ENCODE measurements at regions not wholly inside any gene's neighbourhood (a gene's known extent, or its start where the extent isn't known, plus 50 kb on each side); places are given as distances from the start of the nearest gene placed in this dataset.

GRCh38 chr16:55948230-55948629, 73.1 kb upstream of the CES5A start:
- Histone ChIP-seq H3K4me1 (ENCODE audit: low read depth) (no peaks in the 10 kb centered on the region), H3K36me3 (ENCODE audit: low read depth) (no peaks in the 10 kb centered on the region), H3K9me3 (no peaks in the 10 kb centered on the region), H3K4me3 (no peak overlapping the region)
- intact Hi-C loops (cut with DNase I, micrococcal nuclease), result loop anchor here in 1 of 2 donors (5.0 kb wide), 1 partner anchor 369 kb away; no protein-coding TSS in a partner anchor
- ATAC-seq (no peak), DNase-seq (no peak)
- no peak for TF ChIP-seq CTCF (IDR thresholded peaks at IDR 0.05)

DNA sequence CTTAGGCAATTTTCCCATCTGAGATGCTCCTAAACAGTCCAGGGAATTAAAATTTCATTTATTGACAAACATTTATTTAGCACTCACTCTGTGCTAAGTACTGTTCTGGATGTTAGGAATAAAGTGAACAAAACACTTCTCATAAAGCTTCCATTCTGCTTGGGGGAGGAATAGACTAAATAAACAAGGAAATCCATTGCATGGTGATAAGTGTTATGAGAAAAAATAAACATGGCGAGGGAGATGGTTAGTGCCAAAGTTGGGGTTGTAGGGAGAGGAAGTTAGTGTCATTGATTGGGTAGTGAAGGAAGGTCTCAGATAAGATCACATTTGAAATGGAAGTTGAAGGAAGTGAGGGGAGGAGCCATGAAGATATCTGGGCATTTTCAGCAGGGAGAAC, 72.2 kb upstream of the CES5A start:
- Histone ChIP-seq H3K9me3 (no peaks in the 10 kb centered on the region), H3K4me1 (ENCODE audit: low read depth) (no peaks in the 10 kb centered on the region), H3K4me3 (no peak overlapping the region), H3K36me3 (ENCODE audit: low read depth) (no peaks in the 10 kb centered on the region)
- no peak for ATAC-seq
- DNase-seq, result no peak
- intact Hi-C loops (cut with DNase I, micrococcal nuclease), result loop anchor here in 1 of 2 donors (5.0 kb wide), 1 partner anchor 370 kb away; no protein-coding TSS in a partner anchor
- no peak for TF ChIP-seq CTCF (IDR thresholded peaks at IDR 0.05)

- intact Hi-C loops (cut with DNase I, micrococcal nuclease), result loop anchor here in 1 of 2 donors (5.0 kb wide), 1 partner anchor 373 kb away; no protein-coding TSS in a partner anchor
- H3K36me3 ChIP-seq (ENCODE audit: low read depth), result no peaks in the 10 kb centered on the region
- peak in 2 of 3 donors; percentile 57 to 71 for DNase-seq
- H3K4me3 ChIP-seq, result no peak overlapping the region
- H3K9me3 ChIP-seq, result no peaks in the 10 kb centered on the region
- ATAC-seq, result peak; percentile 66
- no peaks in the 10 kb centered on the region for H3K4me1 ChIP-seq (ENCODE audit: low read depth)
- TF ChIP-seq CTCF (IDR thresholded peaks at IDR 0.05), result peak; percentile 73
Observed at GRCh38 chr16:55944377-55944802, 69.2 kb upstream of the CES5A start.

GRCh38 chr16:55943267-55943666, 68.1 kb upstream of the CES5A start:
- Histone ChIP-seq H3K4me3 (no peak overlapping the region), H3K4me1 (ENCODE audit: low read depth) (no peaks in the 10 kb centered on the region), H3K9me3 (no peaks in the 10 kb centered on the region), H3K36me3 (ENCODE audit: low read depth) (no peaks in the 10 kb centered on the region)
- ATAC-seq (no peak), DNase-seq (no peak)
- TF ChIP-seq CTCF (IDR thresholded peaks at IDR 0.05), result no peak
- intact Hi-C loops (cut with DNase I, micrococcal nuclease), result loop anchor here in 1 of 2 donors (5.0 kb wide), 1 partner anchor 374 kb away; no protein-coding TSS in a partner anchor

DNA sequence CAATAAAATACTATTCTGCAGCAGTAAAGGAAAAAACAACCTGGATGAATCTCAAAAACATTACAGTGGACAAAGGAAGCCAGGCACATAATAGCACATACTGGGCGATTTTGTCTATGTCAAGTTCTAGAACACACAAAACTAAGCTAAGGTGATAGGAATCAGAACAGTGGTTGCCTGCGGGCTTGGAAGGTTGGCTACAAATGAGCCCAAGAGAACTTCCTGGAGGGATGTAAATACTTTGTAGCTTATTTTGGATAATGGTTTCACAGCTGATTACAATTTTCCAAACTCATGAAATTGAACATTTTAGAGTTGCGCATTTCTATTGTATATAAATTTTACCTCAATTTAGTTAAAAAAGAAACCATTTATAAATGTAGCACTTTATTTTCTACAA, 67.6 kb upstream of the CES5A start:
- DNase-seq (no peak), ATAC-seq (no peak)
- Histone ChIP-seq H3K9me3 (no peaks in the 10 kb centered on the region), H3K4me3 (no peak overlapping the region), H3K4me1 (ENCODE audit: low read depth) (no peaks in the 10 kb centered on the region), H3K36me3 (ENCODE audit: low read depth) (no peaks in the 10 kb centered on the region)
- TF ChIP-seq CTCF (IDR thresholded peaks at IDR 0.05), result no peak
- intact Hi-C loops (cut with DNase I, micrococcal nuclease), result loop anchor here in 1 of 2 donors (5.0 kb wide), 1 partner anchor 374 kb away; no protein-coding TSS in a partner anchor

DNA sequence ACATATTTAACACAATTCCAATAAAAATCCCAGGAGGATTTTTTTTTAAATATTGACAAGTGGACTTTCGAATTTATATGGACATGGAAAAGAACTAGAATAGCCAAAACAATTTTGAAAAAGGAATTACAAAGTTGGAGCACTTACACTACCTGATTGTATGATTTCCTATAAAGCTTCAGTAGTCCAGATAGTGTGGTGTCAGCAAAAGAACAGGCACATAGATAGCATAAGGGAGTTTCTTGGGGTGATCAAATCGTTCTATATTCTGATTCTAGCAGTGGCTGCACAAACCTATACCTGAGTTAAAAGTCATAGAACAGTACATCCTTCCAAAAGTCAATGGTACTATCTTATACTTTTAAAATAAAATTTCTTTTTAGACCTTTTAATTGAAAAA, 66.4 kb upstream of the CES5A start:
- no peak overlapping the region for H3K4me3 ChIP-seq
- H3K36me3 ChIP-seq (ENCODE audit: low read depth), result no peaks in the 10 kb centered on the region
- intact Hi-C loops (cut with DNase I, micrococcal nuclease), result loop anchor here in 1 of 2 donors (5.0 kb wide), 1 partner anchor 376 kb away; no protein-coding TSS in a partner anchor
- no peaks in the 10 kb centered on the region for H3K9me3 ChIP-seq
- DNase-seq (no peak), ATAC-seq (no peak)
- TF ChIP-seq CTCF (IDR thresholded peaks at IDR 0.05), result no peak
- no peaks in the 10 kb centered on the region for H3K4me1 ChIP-seq (ENCODE audit: low read depth)
